HFF-Myc (cell line): ENCODE measurements at regions not wholly inside any gene's neighbourhood (a gene's known extent, or its start where the extent isn't known, plus 50 kb on each side); places are given as distances from the start of the nearest gene placed in this dataset.
"Not testable (repeated sequence)": the region's sequence is repeated elsewhere in the genome, so short reads cannot be mapped to it uniquely, and the experiment has no call there.

Experiments
- DNase-seq: peaks from one replicate; pipeline ENCODE4 v3.0.0-alpha.2; 2011; ENCODE audit warnings: low read depth; ENCODE audit errors: extremely low read depth
- H3K4me3 ChIP-seq: replicated peaks from 2 replicates; pipeline ENCODE4 v1.5.1; 2011; ENCODE audit warnings: low read depth, mild to moderate bottlenecking, control low read depth, low read length
- CTCF ChIP-seq: IDR thresholded peaks from 2 replicates; pipeline ENCODE4 v1.5.1; 2012; ENCODE audit warnings: mild to moderate bottlenecking, low read depth, low read length, control low read depth; ENCODE audit errors: missing control alignments

- DNase-seq: no peak
- no peak for TF ChIP-seq CTCF
- no peak overlapping the region for H3K4me3 ChIP-seq
Observed at GRCh38 chr10:35783305-35783838, 141.3 kb upstream of the FZD8 start.

- H3K4me3 ChIP-seq: no peak overlapping the region
- peak; percentile 24 for TF ChIP-seq CTCF
- no peak for DNase-seq
Observed at GRCh38 chr10:35781643-35782035, 139.5 kb upstream of the FZD8 start.

GRCh38 chr10:35780970-35781642 is 139.0 kb upstream of the FZD8 start:
- no peak for TF ChIP-seq CTCF
- no peak overlapping the region for H3K4me3 ChIP-seq
- no peak for DNase-seq

GRCh38 chr10:35778306-35778705 is 136.2 kb upstream of the FZD8 start:
- no peak for DNase-seq
- no peak overlapping the region for H3K4me3 ChIP-seq
- TF ChIP-seq CTCF: no peak

GRCh38 chr10:35776557-35776956 is 134.5 kb upstream of the FZD8 start:
- DNase-seq, H3K4me3 ChIP-seq: not testable (repeated sequence)

- no peak overlapping the region for H3K4me3 ChIP-seq
- no peak for TF ChIP-seq CTCF
- no peak for DNase-seq
Observed at GRCh38 chr10:35774109-35774508, 132.0 kb upstream of the FZD8 start.

GRCh38 chr10:35770817-35771355 is 128.8 kb upstream of the FZD8 start:
- DNase-seq: no peak
- no peak for TF ChIP-seq CTCF
- no peak overlapping the region for H3K4me3 ChIP-seq
